ENCODE measurements at regions not wholly inside any gene's neighbourhood (a gene's known extent, or its start where the extent isn't known, plus 50 kb on each side); places are given as distances from the start of the nearest gene placed in this dataset.

DNA sequence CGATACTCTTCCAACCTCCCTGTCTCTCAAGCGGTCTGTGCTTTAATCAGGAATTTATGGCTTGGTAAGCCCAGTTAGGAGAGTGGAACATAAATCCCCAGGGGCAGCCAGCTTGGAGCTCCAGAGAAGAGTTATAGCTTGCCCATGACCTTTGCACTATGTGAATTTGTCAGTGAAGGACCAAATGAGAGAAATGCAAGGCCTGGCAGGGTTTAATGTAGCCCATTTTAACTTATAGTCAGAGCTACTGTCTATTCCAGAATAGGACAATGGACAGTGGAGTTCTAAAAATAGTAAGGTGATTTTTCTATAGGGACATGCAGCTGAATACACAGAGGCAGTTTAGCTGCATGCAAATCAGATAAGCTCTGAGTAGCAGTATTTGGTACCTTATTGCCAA lies 142.6 kb upstream of the CAV2 start:
- TF ChIP-seq, protein P1, sequence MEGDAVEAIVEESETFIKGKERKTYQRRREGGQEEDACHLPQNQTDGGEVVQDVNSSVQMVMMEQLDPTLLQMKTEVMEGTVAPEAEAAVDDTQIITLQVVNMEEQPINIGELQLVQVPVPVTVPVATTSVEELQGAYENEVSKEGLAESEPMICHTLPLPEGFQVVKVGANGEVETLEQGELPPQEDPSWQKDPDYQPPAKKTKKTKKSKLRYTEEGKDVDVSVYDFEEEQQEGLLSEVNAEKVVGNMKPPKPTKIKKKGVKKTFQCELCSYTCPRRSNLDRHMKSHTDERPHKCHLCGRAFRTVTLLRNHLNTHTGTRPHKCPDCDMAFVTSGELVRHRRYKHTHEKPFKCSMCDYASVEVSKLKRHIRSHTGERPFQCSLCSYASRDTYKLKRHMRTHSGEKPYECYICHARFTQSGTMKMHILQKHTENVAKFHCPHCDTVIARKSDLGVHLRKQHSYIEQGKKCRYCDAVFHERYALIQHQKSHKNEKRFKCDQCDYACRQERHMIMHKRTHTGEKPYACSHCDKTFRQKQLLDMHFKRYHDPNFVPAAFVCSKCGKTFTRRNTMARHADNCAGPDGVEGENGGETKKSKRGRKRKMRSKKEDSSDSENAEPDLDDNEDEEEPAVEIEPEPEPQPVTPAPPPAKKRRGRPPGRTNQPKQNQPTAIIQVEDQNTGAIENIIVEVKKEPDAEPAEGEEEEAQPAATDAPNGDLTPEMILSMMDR (conservative IDR thresholded peaks at IDR 0.05; ENCODE audit: low read depth in 2 of 2) = no peak
- TF ChIP-seq REST (IDR thresholded peaks at IDR 0.05; ENCODE audit: unreplicated experiment) (no peak), CREB1 (CRISPR knock-in tag; IDR thresholded peaks at IDR 0.05; ENCODE audit: low read depth) (no peak), STAT1 (IDR thresholded peaks at IDR 0.05; ENCODE audit: unreplicated experiment) (no peak), POLR2AphosphoS5 (IDR thresholded peaks at IDR 0.05; ENCODE audit: low read depth) (no peak), EZH2phosphoT487 (IDR thresholded peaks at IDR 0.05; ENCODE audit: unreplicated experiment) (no peak), EZH2 (IDR thresholded peaks at IDR 0.05; ENCODE audit: low read depth, unreplicated experiment) (no peak), JUNB (IDR thresholded peaks at IDR 0.05; ENCODE audit: unreplicated experiment) (no peak), ZNF114 (CRISPR knock-in tag; IDR thresholded peaks at IDR 0.05) (no peak), ZNF331 (CRISPR knock-in tag; IDR thresholded peaks at IDR 0.05; ENCODE audit: low read depth) (no peak)
- TF ChIP-seq, protein P2, sequence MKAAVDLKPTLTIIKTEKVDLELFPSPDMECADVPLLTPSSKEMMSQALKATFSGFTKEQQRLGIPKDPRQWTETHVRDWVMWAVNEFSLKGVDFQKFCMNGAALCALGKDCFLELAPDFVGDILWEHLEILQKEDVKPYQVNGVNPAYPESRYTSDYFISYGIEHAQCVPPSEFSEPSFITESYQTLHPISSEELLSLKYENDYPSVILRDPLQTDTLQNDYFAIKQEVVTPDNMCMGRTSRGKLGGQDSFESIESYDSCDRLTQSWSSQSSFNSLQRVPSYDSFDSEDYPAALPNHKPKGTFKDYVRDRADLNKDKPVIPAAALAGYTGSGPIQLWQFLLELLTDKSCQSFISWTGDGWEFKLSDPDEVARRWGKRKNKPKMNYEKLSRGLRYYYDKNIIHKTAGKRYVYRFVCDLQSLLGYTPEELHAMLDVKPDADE (IDR thresholded peaks at IDR 0.05) = no peak

Data from GM23338 (cell line).